GM12875 (cell line): ENCODE measurements at regions not wholly inside any gene's neighbourhood (a gene's known extent, or its start where the extent isn't known, plus 50 kb on each side); places are given as distances from the start of the nearest gene placed in this dataset.
"Not testable (repeated sequence)": the region's sequence is repeated elsewhere in the genome, so short reads cannot be mapped to it uniquely, and the experiment has no call there.

Experiments used
- H3K4me3 ChIP-seq: one replicate; pipeline ENCODE4 v1.5.1; 2011; ENCODE audit warnings: low read depth, low read length, control low read depth
- TF ChIP-seq, protein P1 (sequence below): IDR thresholded peaks from 2 replicates; pipeline ENCODE4 v1.5.1; 2011; ENCODE audit warnings: low read depth, mild to moderate bottlenecking, control low read depth, inconsistent platforms, low read length, moderate library complexity, borderline replicate concordance; ENCODE audit not compliant: insufficient read depth

GRCh38 chr13:71358218-71358617 is 508.8 kb downstream of the DACH1 start:
- no peak overlapping the region for H3K4me3 ChIP-seq
- TF ChIP-seq, protein P1, sequence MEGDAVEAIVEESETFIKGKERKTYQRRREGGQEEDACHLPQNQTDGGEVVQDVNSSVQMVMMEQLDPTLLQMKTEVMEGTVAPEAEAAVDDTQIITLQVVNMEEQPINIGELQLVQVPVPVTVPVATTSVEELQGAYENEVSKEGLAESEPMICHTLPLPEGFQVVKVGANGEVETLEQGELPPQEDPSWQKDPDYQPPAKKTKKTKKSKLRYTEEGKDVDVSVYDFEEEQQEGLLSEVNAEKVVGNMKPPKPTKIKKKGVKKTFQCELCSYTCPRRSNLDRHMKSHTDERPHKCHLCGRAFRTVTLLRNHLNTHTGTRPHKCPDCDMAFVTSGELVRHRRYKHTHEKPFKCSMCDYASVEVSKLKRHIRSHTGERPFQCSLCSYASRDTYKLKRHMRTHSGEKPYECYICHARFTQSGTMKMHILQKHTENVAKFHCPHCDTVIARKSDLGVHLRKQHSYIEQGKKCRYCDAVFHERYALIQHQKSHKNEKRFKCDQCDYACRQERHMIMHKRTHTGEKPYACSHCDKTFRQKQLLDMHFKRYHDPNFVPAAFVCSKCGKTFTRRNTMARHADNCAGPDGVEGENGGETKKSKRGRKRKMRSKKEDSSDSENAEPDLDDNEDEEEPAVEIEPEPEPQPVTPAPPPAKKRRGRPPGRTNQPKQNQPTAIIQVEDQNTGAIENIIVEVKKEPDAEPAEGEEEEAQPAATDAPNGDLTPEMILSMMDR, result no peak

DNA sequence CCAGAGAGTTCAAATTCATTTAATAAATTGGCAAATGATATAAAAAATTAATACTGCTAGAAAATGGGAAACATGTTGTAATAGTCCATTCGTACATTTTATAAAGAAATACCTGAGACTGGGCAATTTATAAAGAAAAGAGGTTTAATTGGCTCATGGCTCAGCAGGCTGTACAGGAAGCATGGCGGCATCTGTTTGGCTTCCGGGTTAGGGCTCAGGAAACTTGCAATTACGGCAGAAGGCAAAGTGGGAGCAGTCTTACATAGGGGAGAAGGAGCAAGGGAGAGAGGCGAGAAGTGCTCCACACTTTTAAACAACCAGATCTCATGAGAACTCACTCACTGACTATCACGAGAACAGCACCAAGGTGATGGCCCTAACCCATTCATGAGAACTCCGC is 512.0 kb downstream of the DACH1 start:
- no peak overlapping the region for H3K4me3 ChIP-seq
- TF ChIP-seq, protein P1, result no peak

DNA sequence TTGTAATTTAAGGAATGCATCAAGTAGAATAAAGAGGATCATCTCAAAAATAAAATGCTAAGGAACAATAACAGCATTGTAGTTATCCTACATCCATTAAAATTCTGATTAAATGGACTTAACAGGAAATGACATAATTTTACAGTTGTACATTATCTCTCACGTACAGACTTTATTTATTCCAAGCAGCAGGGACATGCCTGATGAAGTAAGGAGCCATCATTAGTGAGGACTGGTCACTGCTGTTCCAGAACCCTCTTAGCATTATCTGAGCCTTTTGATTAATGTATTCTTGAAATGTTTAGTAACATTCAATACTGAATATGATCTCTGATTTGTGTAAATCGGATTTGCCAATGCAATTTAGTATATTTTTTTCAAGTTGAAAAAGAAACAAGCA is 516.1 kb downstream of the DACH1 start:
- H3K4me3 ChIP-seq, result no peak overlapping the region
- TF ChIP-seq, protein P1, result no peak

GRCh38 chr13:71345856-71346255 is 521.1 kb downstream of the DACH1 start:
- H3K4me3 ChIP-seq, result not testable (repeated sequence)

DNA sequence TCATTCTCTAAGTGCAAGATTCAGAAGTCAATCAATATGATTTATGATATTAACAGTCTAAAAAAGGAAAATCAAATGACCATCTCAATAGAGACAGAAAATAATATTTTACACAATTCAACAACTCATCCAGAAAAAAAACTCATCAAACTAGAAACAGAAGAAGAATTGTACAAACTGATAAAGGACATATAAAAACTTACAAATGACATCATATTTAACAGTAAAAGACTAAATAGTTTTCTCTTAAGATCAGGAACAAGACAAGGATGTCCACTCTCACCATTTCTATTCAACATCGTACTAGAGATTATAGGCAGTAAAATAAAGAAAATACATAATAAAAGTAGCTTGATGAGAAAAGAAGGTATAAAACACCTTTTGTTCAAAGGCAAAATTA is 527.3 kb downstream of the DACH1 start:
- TF ChIP-seq, protein P1, result no peak
- no peak overlapping the region for H3K4me3 ChIP-seq

DNA sequence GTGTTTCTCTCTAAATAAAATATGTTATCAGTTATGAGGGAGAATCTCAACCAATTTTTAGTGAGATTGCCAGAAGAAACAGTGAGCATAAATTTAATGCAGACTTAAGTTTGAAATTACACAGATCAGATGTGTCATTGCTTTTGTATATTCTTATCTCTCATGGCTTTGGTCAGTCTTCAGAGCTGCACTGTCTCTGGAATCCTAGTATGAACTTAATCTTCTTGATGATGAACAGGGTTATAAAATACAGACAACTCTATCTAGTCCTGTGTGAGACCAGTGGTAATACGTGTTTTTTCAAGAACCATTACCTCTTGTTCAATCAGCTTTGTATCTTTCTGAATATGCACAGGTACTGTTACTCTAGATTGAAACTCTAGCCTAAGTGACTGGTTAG is 528.0 kb downstream of the DACH1 start:
- no peak overlapping the region for H3K4me3 ChIP-seq

DNA sequence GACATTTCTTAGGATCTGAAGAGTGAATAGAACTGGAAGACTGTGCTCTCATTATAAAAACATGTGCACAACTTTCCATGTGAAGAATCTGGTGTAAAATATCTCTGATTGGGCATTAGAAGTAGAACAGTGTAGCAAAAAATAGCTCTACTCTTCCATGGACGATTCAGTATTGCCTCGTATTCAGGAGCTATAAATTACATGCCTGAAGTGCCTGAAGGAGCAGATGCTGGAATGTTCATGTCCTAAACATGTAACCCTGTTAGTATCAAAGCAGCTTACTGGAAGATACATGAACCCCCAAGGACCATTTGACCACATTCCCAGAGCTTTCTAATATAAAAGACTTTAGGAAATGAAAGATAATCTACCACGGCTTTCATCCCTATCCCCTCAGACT is 528.9 kb downstream of the DACH1 start:
- TF ChIP-seq, protein P1, result no peak

More for the DNA sequence above, 528.0 kb downstream of the DACH1 start:
- TF ChIP-seq, protein P1, result no peak

GRCh38 chr13:71327266-71327665 is 539.7 kb downstream of the DACH1 start:
- no peak overlapping the region for H3K4me3 ChIP-seq
- TF ChIP-seq, protein P1, result no peak

More for the DNA sequence above, 528.9 kb downstream of the DACH1 start:
- no peak overlapping the region for H3K4me3 ChIP-seq
